Pancreas (tissue), 10 donors: ENCODE measurements at regions not wholly inside any gene's neighbourhood (a gene's known extent, or its start where the extent isn't known, plus 50 kb on each side); places are given as distances from the start of the nearest gene placed in this dataset.

Experiments
- ATAC-seq, 4 donors: fragments of 200-7000 bp; cut with Tn5 transposase; one replicate each; pipeline versions ENCODE4 v1.8.0 to v1.9.1; 2020; ENCODE audit warnings: mild to moderate bottlenecking in 4 of 4, moderate library complexity in 4 of 4
- DNase-seq, 6 donors: peaks; one replicate each; pipeline ENCODE4 v3.0.0-alpha.2; 2020
- FAIRE-seq: peaks from 2 replicates; lab custom pipeline; 2012; peaks lifted over from hg19 to GRCh38; lab: Jason Lieb, UNC
- H3K27ac ChIP-seq, 4 donors: fragments of 200-600 bp; sonication (generic); 1 replicate in 3 of 4; 2 replicates in 1 of 4; pipeline versions ENCODE4 v1.5.0 to v1.8.0; 2020
- H3K27me3 ChIP-seq, 4 donors: fragments of 200-600 bp; one replicate each; pipeline ENCODE4 v1.8.0; 2021
- H3K36me3 ChIP-seq, 3 donors: fragments of 200-600 bp; sonication (generic) in 1 of 3; one replicate each; pipeline versions ENCODE4 v1.5.0 to v1.8.0; 2020 to 2021
- H3K4me1 ChIP-seq, 3 donors: fragments of 200-600 bp; one replicate each; pipeline ENCODE4 v1.8.0; 2021
- H3K4me3 ChIP-seq, 4 donors: fragments of 200-600 bp; sonication (generic) in 2 of 4; one replicate each; pipeline versions ENCODE4 v1.5.0 to v1.8.0; 2020 to 2021
- H3K9me3 ChIP-seq, 4 donors: fragments of 200-600 bp; one replicate each; pipeline ENCODE4 v1.8.0; 2021
- WGBS, 2 donors: extraction: QIAGEN DNeasy Blood & Tissue Kit; methylation state at CpG; one replicate each; pipeline ENCODE4 v1.1.7; 2013; 5-methylcytosine and 5-hydroxymethylcytosine counted together
- intact Hi-C, 3 donors: fragments of 100-400 bp; cut with DNase I; formaldehyde crosslinking; loops; one replicate each; pipeline versions ENCODE4 v1.11.1 to v1.14.2; 2022
- TF ChIP-seq, protein P1 (sequence below), 4 donors: fragments of 200-600 bp; sonication (generic) in 3 of 4; IDR thresholded peaks; one replicate each; pipeline versions ENCODE4 v1.5.0 to v1.8.0; 2021; ENCODE audit warnings: antibody characterized with exemption in 4 of 4
- donor health status: healthy with polysubstance abuse.
- donor health status: DM: no; HTN: no; CAD: no; lungs with moderate emphysema.
- donor health status: DM: no; HTN: no; CAD: no.
- donor health status: control.
- donor health status: control.
- donor health status: Bipolar disorder and iron deficiency.
- donor health status: DM: yes; HTN: yes; CAD: no.
- donor health status: DM: no; HTN: no; CAD: no.
- donor health status: DM: no; HTN: no; CAD: no.
- donor health status: DM: yes; HTN: yes; CAD: no.

- no peak for FAIRE-seq
- intact Hi-C loops, result no loop called here
- no peaks in the 10 kb centered on the region for H3K4me1 ChIP-seq
- no peaks in the 10 kb centered on the region for H3K9me3 ChIP-seq
- H3K27ac ChIP-seq, result no peak overlapping the region
- no peak for DNase-seq
- WGBS, 2 donors, result 69 to 76% methylated on average over 2 of the region's 2 CpGs
- no peak for ATAC-seq
- H3K4me3 ChIP-seq, result no peak overlapping the region
- H3K27me3 ChIP-seq, result no peaks in the 10 kb centered on the region
- no peaks in the 10 kb centered on the region for H3K36me3 ChIP-seq
- TF ChIP-seq, protein P1, sequence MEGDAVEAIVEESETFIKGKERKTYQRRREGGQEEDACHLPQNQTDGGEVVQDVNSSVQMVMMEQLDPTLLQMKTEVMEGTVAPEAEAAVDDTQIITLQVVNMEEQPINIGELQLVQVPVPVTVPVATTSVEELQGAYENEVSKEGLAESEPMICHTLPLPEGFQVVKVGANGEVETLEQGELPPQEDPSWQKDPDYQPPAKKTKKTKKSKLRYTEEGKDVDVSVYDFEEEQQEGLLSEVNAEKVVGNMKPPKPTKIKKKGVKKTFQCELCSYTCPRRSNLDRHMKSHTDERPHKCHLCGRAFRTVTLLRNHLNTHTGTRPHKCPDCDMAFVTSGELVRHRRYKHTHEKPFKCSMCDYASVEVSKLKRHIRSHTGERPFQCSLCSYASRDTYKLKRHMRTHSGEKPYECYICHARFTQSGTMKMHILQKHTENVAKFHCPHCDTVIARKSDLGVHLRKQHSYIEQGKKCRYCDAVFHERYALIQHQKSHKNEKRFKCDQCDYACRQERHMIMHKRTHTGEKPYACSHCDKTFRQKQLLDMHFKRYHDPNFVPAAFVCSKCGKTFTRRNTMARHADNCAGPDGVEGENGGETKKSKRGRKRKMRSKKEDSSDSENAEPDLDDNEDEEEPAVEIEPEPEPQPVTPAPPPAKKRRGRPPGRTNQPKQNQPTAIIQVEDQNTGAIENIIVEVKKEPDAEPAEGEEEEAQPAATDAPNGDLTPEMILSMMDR (IDR thresholded peaks at IDR 0.05), result no peak
Measured at GRCh38 chr5:148920646-148921288, 94.4 kb downstream of the ADRB2 start.

DNA sequence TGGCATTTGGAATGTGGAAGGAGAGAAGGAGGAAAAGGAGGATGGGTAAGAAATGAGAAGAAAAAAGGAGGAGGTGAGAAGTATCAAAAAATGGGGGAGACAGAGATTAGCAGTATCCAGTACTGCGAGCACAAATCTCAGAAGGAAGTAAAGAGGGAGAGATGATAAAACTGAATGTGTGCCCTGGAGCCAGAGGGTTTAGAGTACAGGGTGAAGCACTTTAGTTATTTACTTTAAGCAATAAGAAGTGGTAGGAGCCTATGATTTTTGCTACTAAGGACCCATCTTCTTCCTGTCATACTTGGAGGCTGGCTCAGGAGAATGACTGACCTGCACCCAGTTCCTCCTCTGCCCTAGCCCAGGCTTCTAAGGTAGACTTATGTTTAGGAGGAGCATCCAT, 94.9 kb downstream of the ADRB2 start:
- DNase-seq, result no peak
- no peak for FAIRE-seq
- no peak overlapping the region for H3K27ac ChIP-seq
- H3K9me3 ChIP-seq, result no peaks in the 10 kb centered on the region
- 79 to 84% methylated on average over 1 of the region's 1 CpG for WGBS, 2 donors
- intact Hi-C loops, result no loop called here
- H3K27me3 ChIP-seq, result no peaks in the 10 kb centered on the region
- no peak for ATAC-seq
- H3K36me3 ChIP-seq, result no peaks in the 10 kb centered on the region
- TF ChIP-seq, protein P1 (IDR thresholded peaks at IDR 0.05), result no peak
- no peaks in the 10 kb centered on the region for H3K4me1 ChIP-seq
- no peak overlapping the region for H3K4me3 ChIP-seq

GRCh38 chr5:148922606-148923005, 96.2 kb downstream of the ADRB2 start:
- H3K4me1 ChIP-seq, result no peaks in the 10 kb centered on the region
- TF ChIP-seq, protein P1 (IDR thresholded peaks at IDR 0.05), result no peak
- no peak for ATAC-seq
- no peak overlapping the region for H3K27ac ChIP-seq
- WGBS, 2 donors, result 24 to 32% methylated on average over 1 of the region's 1 CpG
- FAIRE-seq, result no peak
- DNase-seq, result no peak
- intact Hi-C loops, result no loop called here
- no peaks in the 10 kb centered on the region for H3K27me3 ChIP-seq
- H3K4me3 ChIP-seq, result no peak overlapping the region
- no peaks in the 10 kb centered on the region for H3K36me3 ChIP-seq
- no peaks in the 10 kb centered on the region for H3K9me3 ChIP-seq

GRCh38 chr5:148923023-148923422, 96.6 kb downstream of the ADRB2 start:
- FAIRE-seq (no peak), DNase-seq (no peak), ATAC-seq (no peak)
- no peaks in the 10 kb centered on the region for H3K9me3 ChIP-seq
- 89 to 95% methylated on average over 1 of the region's 1 CpG for WGBS, 2 donors
- H3K27ac ChIP-seq, result no peak overlapping the region
- no peak overlapping the region for H3K4me3 ChIP-seq
- H3K36me3 ChIP-seq, result no peaks in the 10 kb centered on the region
- TF ChIP-seq, protein P1 (IDR thresholded peaks at IDR 0.05), result no peak
- no peaks in the 10 kb centered on the region for H3K27me3 ChIP-seq
- intact Hi-C loops, result no loop called here
- no peaks in the 10 kb centered on the region for H3K4me1 ChIP-seq

DNA sequence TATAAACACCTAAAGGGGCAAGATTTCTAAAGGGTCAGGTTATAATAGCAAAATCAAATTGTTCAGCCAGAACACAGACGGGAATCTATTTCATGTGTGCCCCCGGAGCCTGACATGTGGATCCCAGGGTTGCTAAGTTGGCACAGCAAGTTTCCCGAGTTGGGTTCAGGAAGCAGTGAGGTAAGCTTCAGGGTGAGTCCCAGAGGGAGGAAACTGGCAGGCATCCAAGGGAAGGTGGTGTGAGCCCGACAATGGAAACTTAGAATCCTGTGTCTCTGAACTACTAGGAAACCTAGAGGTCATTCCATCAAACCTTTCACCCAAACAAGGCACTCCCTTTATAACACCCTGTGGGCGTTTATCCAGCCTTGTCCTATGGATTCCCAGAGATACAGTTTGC, 98.4 kb downstream of the ADRB2 start:
- H3K4me3 ChIP-seq, result no peak overlapping the region
- ATAC-seq (no peak), FAIRE-seq (no peak), DNase-seq (no peak)
- TF ChIP-seq, protein P1 (IDR thresholded peaks at IDR 0.05), result no peak
- intact Hi-C loops, result no loop called here
- H3K4me1 ChIP-seq, result no peaks in the 10 kb centered on the region
- no peaks in the 10 kb centered on the region for H3K36me3 ChIP-seq
- WGBS, 2 donors, result 68 to 69% methylated on average over 5 of the region's 5 CpGs
- H3K9me3 ChIP-seq, result no peaks in the 10 kb centered on the region
- no peaks in the 10 kb centered on the region for H3K27me3 ChIP-seq
- no peak overlapping the region for H3K27ac ChIP-seq
